ENCODE measurements at regions not wholly inside any gene's neighbourhood (a gene's known extent, or its start where the extent isn't known, plus 50 kb on each side); places are given as distances from the start of the nearest gene placed in this dataset.

DNA sequence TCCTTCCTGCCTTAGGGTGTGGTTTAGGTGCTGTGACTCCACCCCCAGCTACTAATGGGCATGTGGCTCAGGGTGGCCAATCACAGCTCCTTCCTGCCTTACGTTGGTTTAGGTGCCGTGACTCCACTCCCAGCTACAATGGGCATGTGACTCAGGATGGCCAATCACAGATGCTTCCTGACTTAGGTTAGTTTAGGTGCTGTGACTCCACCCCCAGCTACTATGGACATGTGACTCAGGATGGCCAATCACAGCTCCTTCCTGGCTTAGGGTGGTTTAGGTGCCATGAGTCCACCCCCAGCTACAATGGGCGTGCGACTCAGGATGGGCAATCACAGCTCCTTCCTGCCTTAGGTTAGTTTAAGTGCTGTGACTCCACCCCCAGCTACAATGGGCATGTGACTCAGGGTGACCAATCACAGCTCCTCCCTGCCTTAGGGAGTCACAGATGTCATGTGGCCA is 163.9 kb downstream of the TBX5 start (continued):
- TF ChIP-seq, protein P1, sequence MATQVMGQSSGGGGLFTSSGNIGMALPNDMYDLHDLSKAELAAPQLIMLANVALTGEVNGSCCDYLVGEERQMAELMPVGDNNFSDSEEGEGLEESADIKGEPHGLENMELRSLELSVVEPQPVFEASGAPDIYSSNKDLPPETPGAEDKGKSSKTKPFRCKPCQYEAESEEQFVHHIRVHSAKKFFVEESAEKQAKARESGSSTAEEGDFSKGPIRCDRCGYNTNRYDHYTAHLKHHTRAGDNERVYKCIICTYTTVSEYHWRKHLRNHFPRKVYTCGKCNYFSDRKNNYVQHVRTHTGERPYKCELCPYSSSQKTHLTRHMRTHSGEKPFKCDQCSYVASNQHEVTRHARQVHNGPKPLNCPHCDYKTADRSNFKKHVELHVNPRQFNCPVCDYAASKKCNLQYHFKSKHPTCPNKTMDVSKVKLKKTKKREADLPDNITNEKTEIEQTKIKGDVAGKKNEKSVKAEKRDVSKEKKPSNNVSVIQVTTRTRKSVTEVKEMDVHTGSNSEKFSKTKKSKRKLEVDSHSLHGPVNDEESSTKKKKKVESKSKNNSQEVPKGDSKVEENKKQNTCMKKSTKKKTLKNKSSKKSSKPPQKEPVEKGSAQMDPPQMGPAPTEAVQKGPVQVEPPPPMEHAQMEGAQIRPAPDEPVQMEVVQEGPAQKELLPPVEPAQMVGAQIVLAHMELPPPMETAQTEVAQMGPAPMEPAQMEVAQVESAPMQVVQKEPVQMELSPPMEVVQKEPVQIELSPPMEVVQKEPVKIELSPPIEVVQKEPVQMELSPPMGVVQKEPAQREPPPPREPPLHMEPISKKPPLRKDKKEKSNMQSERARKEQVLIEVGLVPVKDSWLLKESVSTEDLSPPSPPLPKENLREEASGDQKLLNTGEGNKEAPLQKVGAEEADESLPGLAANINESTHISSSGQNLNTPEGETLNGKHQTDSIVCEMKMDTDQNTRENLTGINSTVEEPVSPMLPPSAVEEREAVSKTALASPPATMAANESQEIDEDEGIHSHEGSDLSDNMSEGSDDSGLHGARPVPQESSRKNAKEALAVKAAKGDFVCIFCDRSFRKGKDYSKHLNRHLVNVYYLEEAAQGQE (IDR thresholded peaks at IDR 0.05; ENCODE audit: borderline replicate concordance), result peak; percentile 54
- TF ChIP-seq, protein P1 (CRISPR knock-in tag; IDR thresholded peaks at IDR 0.05; ENCODE audit: low read depth), result no peak
- TF ChIP-seq ZNF282 (CRISPR knock-in tag; IDR thresholded peaks at IDR 0.05), result no peak
- TF ChIP-seq FOS (IDR thresholded peaks at IDR 0.05; ENCODE audit: extremely low read depth, insufficient read length), result peak; percentile 29
- no peak for TF ChIP-seq ZNF316 (IDR thresholded peaks at IDR 0.05)
- TF ChIP-seq KAT8 (IDR thresholded peaks at IDR 0.05; ENCODE audit: low read depth), result no peak
- TF ChIP-seq, protein P2, sequence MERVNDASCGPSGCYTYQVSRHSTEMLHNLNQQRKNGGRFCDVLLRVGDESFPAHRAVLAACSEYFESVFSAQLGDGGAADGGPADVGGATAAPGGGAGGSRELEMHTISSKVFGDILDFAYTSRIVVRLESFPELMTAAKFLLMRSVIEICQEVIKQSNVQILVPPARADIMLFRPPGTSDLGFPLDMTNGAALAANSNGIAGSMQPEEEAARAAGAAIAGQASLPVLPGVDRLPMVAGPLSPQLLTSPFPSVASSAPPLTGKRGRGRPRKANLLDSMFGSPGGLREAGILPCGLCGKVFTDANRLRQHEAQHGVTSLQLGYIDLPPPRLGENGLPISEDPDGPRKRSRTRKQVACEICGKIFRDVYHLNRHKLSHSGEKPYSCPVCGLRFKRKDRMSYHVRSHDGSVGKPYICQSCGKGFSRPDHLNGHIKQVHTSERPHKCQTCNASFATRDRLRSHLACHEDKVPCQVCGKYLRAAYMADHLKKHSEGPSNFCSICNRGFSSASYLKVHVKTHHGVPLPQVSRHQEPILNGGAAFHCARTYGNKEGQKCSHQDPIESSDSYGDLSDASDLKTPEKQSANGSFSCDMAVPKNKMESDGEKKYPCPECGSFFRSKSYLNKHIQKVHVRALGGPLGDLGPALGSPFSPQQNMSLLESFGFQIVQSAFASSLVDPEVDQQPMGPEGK (CRISPR knock-in tag; IDR thresholded peaks at IDR 0.05; ENCODE audit: borderline replicate concordance), result no peak
- no peak for TF ChIP-seq ZNF778 (CRISPR knock-in tag; IDR thresholded peaks at IDR 0.05)
- 0 out of 4 replicates have a peak, but pooled peaks of 1 of the 2 experiments have one; percentile 20 for TF ChIP-seq NRF1 (conservative IDR thresholded peaks at IDR 0.05 in 1 of 2, IDR thresholded peaks at IDR 0.05 in 1 of 2)
- TF ChIP-seq NFYB (IDR thresholded peaks at IDR 0.05; ENCODE audit: extremely low read depth, insufficient read length), result peak; percentile 25
- TF ChIP-seq ELF1 (tag; IDR thresholded peaks at IDR 0.05), result peak; percentile 38; the same call in 1 of the 2 replicates
- TF ChIP-seq RAD51 (IDR thresholded peaks at IDR 0.05; ENCODE audit: borderline replicate concordance, low read depth), result peak; percentile 89
- TF ChIP-seq ZNF239 (CRISPR knock-in tag; IDR thresholded peaks at IDR 0.05), result no peak
- no peak for TF ChIP-seq KHSRP (IDR thresholded peaks at IDR 0.05)
- TF ChIP-seq, protein P3, sequence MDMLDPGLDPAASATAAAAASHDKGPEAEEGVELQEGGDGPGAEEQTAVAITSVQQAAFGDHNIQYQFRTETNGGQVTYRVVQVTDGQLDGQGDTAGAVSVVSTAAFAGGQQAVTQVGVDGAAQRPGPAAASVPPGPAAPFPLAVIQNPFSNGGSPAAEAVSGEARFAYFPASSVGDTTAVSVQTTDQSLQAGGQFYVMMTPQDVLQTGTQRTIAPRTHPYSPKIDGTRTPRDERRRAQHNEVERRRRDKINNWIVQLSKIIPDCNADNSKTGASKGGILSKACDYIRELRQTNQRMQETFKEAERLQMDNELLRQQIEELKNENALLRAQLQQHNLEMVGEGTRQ (CRISPR knock-in tag; IDR thresholded peaks at IDR 0.05), result peak; percentile 82
